Fibroblast of lung (primary cell): ENCODE measurements at regions not wholly inside any gene's neighbourhood (a gene's known extent, or its start where the extent isn't known, plus 50 kb on each side); places are given as distances from the start of the nearest gene placed in this dataset.

Source experiments
- DNase-seq, 2 donors: peaks; one replicate each; pipeline versions ENCODE4 v3.0.0 to v3.0.0-alpha.2; 2010; ENCODE audit warnings: low read depth in 2 of 2
- H2AFZ ChIP-seq: 2 replicates; pipeline ENCODE4 v1.5.1; 2012; ENCODE audit warnings: low read length, control low read depth, inconsistent platforms
- H3K27ac ChIP-seq: 2 replicates; pipeline ENCODE4 v1.5.1; 2011; ENCODE audit warnings: low read length, control low read depth; ENCODE audit not compliant: insufficient read depth
- H3K27me3 ChIP-seq: 2 replicates; pipeline ENCODE4 v1.5.1; 2011; ENCODE audit warnings: mild to moderate bottlenecking, low read length; ENCODE audit not compliant: control insufficient read depth, insufficient read depth
- H3K36me3 ChIP-seq: 2 replicates; pipeline ENCODE4 v1.5.1; 2011; ENCODE audit warnings: low read length; ENCODE audit not compliant: control insufficient read depth, insufficient read depth
- H3K4me1 ChIP-seq: 2 replicates; pipeline ENCODE4 v1.5.1; 2011; ENCODE audit warnings: low read length; ENCODE audit not compliant: control insufficient read depth, insufficient read depth; ENCODE audit errors: extremely low read depth
- H3K4me2 ChIP-seq: 2 replicates; pipeline ENCODE4 v1.5.1; 2011; ENCODE audit warnings: low read length, control low read depth; ENCODE audit not compliant: insufficient read depth; ENCODE audit errors: extremely low read depth
- H3K4me3 ChIP-seq, 4 experiments: fragments of 200-600 bp in 1 of 4; sonication (generic) in 1 of 4; replicated peaks in 1 of 4; 2 replicates each; pipeline ENCODE4 v1.5.1; 2011 to 2016; ENCODE audit warnings: low read length in 4 of 4, low read depth in 3 of 4, mild to moderate bottlenecking in 3 of 4, control low read depth in 2 of 4, inconsistent platforms in 1 of 4, mixed read lengths in 1 of 4; ENCODE audit not compliant: insufficient read depth in 1 of 4; ENCODE audit errors: control extremely low read depth in 1 of 4
- H3K79me2 ChIP-seq: 2 replicates; pipeline ENCODE4 v1.5.1; 2012; ENCODE audit warnings: mild to moderate bottlenecking, low read length, inconsistent platforms; ENCODE audit not compliant: control insufficient read depth, insufficient read depth
- H3K9ac ChIP-seq: 2 replicates; pipeline ENCODE4 v1.5.1; 2011; ENCODE audit warnings: mild to moderate bottlenecking, low read length, control low read depth; ENCODE audit not compliant: insufficient read depth
- H3K9me3 ChIP-seq: 2 replicates; pipeline ENCODE4 v1.5.1; 2012; ENCODE audit warnings: low read depth, low read length; ENCODE audit not compliant: control insufficient read depth, insufficient read depth
- H4K20me1 ChIP-seq: 2 replicates; pipeline ENCODE4 v1.5.1; 2011; ENCODE audit warnings: low read length; ENCODE audit not compliant: control insufficient read depth, insufficient read depth; ENCODE audit errors: extremely low read depth
- EZH2 ChIP-seq: IDR thresholded peaks from 2 replicates; pipeline ENCODE4 v1.5.1; 2012; ENCODE audit warnings: low read length, control low read depth, mild to moderate bottlenecking; ENCODE audit errors: missing control alignments
- TF ChIP-seq, protein P1 (sequence below), 2 donors: IDR thresholded peaks in 1 of 2; conservative IDR thresholded peaks in 1 of 2; 1 replicate in 1 of 2; 2 replicates in 1 of 2; pipeline ENCODE4 v1.5.1; 2011 to 2012; ENCODE audit warnings: low read length in 2 of 2, control low read depth in 1 of 2, inconsistent platforms in 1 of 2, low read depth in 1 of 2, mild to moderate bottlenecking in 1 of 2

DNA sequence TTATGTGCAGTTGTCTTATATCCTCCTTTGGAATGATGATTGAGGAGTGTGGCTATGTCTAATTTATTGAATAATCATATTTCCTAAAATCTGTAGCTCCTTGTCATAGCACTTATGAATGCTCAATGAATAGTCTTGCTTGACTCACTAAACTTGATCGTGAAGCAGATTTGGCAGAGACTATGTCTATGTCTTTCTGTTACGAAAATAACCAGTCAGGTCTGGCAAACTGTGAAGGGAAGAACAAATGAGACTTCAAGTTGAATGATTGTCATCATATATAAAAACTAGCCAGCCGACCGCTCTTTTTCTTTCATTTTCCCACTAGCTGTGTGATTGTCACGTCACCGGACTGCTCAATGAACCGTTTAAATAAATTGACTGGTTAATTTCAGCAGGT is 1303.9 kb upstream of the GJE1 start:
- no peak overlapping the region for H2AFZ ChIP-seq
- no peak overlapping the region for H3K9ac ChIP-seq
- H3K27me3 ChIP-seq: no peaks in the 10 kb centered on the region
- no peaks in the 10 kb centered on the region for H3K36me3 ChIP-seq
- no peak overlapping the region for H3K4me3 ChIP-seq
- no peaks in the 10 kb centered on the region for H3K79me2 ChIP-seq
- H4K20me1 ChIP-seq: no peaks in the 10 kb centered on the region
- H3K4me1 ChIP-seq: no peaks in the 10 kb centered on the region
- TF ChIP-seq, protein P1, sequence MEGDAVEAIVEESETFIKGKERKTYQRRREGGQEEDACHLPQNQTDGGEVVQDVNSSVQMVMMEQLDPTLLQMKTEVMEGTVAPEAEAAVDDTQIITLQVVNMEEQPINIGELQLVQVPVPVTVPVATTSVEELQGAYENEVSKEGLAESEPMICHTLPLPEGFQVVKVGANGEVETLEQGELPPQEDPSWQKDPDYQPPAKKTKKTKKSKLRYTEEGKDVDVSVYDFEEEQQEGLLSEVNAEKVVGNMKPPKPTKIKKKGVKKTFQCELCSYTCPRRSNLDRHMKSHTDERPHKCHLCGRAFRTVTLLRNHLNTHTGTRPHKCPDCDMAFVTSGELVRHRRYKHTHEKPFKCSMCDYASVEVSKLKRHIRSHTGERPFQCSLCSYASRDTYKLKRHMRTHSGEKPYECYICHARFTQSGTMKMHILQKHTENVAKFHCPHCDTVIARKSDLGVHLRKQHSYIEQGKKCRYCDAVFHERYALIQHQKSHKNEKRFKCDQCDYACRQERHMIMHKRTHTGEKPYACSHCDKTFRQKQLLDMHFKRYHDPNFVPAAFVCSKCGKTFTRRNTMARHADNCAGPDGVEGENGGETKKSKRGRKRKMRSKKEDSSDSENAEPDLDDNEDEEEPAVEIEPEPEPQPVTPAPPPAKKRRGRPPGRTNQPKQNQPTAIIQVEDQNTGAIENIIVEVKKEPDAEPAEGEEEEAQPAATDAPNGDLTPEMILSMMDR (conservative IDR thresholded peaks at IDR 0.05 in 1 of 2, IDR thresholded peaks at IDR 0.05 in 1 of 2; ENCODE audit: low read depth in 1 of 2, low read length in 2 of 2): no peak
- TF ChIP-seq EZH2: no peak
- no peak overlapping the region for H3K27ac ChIP-seq
- peak in 1 of 2 donors; percentile 3 for DNase-seq
- H3K4me2 ChIP-seq: no peak overlapping the region
- no peaks in the 10 kb centered on the region for H3K9me3 ChIP-seq

DNA sequence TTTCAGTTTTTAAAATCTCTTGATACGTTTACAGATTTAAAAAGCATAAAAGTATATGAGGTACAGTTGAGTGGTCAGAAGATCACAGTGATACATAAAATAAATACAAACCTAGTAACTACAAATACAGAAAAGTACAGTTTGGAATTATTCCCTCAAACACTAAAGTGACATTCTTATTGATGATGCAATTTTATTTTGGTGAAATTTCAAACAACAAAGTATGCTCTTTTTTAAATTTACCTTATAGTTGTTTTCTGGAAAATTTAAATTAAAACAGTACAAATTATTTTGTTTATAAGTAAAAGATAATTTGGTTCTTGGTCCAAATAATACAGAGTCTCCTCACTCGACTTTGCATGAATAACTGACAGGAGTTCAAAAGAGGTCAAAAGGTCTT is 1305.1 kb upstream of the GJE1 start:
- no peaks in the 10 kb centered on the region for H3K9me3 ChIP-seq
- H3K36me3 ChIP-seq: no peaks in the 10 kb centered on the region
- TF ChIP-seq EZH2: no peak
- TF ChIP-seq, protein P1 (conservative IDR thresholded peaks at IDR 0.05 in 1 of 2, IDR thresholded peaks at IDR 0.05 in 1 of 2; ENCODE audit: low read depth in 1 of 2, low read length in 2 of 2): no peak
- H3K27me3 ChIP-seq: no peaks in the 10 kb centered on the region
- H3K79me2 ChIP-seq: no peaks in the 10 kb centered on the region
- H2AFZ ChIP-seq: no peak overlapping the region
- no peak overlapping the region for H3K27ac ChIP-seq
- no peaks in the 10 kb centered on the region for H3K4me1 ChIP-seq
- no peak for DNase-seq
- no peak overlapping the region for H3K4me2 ChIP-seq
- H3K9ac ChIP-seq: no peak overlapping the region
- no peak overlapping the region for H3K4me3 ChIP-seq
- H4K20me1 ChIP-seq: no peaks in the 10 kb centered on the region

DNA sequence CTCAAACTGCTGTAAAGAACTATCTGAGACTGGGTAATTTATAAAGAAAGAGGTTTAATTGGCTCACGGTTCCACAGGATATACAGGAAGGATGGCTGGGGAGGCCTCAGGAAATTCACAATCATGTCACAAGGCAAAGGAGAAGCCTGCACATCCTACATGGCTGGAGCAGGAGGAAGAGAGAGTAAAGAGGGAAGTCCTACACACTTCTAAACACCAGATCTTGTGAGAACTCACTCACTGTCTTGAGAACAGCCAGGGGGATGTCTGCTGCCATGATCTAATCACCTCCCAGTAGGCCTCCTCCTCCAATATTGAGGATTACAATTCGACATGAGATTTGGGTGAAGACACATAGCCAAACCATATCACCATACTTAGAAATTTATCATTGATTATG is 1307.0 kb upstream of the GJE1 start:
- Histone ChIP-seq H3K27ac (no peak overlapping the region), H3K79me2 (no peaks in the 10 kb centered on the region), H3K9ac (no peak overlapping the region), H4K20me1 (no peaks in the 10 kb centered on the region), H3K4me2 (no peak overlapping the region), H3K4me3 (no peak overlapping the region), H2AFZ (no peak overlapping the region), H3K9me3 (no peaks in the 10 kb centered on the region), H3K36me3 (no peaks in the 10 kb centered on the region), H3K4me1 (no peaks in the 10 kb centered on the region), H3K27me3 (no peaks in the 10 kb centered on the region)
- no peak for DNase-seq
- TF ChIP-seq, protein P1 (conservative IDR thresholded peaks at IDR 0.05 in 1 of 2, IDR thresholded peaks at IDR 0.05 in 1 of 2; ENCODE audit: low read depth in 1 of 2, low read length in 2 of 2): no peak
- TF ChIP-seq EZH2: no peak
